ENCODE measurements at regions not wholly inside any gene's neighbourhood (a gene's known extent, or its start where the extent isn't known, plus 50 kb on each side); places are given as distances from the start of the nearest gene placed in this dataset.

DNA sequence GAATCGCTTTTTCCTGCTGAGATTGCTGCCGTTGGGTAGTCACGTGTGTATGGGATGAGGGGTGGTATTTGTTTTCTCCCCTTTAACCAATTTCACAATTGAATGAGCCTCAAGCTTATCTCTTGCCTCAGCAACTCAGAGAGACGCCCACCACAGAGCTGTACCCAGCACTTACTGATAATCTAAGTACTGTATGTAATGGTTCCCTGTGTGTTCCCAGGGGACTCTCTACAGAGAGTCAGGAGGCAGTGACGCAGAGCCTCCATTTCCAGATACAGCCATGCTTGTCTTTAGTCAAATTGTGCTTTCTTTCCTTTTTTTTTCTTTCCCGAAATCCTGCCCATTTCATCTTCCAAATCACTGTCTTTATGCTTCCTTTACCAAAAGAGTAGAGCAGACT, 1102.1 kb upstream of the KLHL29 start:
- no peaks in the 10 kb centered on the region for H3K27me3 ChIP-seq
- TF ChIP-seq, protein P1, sequence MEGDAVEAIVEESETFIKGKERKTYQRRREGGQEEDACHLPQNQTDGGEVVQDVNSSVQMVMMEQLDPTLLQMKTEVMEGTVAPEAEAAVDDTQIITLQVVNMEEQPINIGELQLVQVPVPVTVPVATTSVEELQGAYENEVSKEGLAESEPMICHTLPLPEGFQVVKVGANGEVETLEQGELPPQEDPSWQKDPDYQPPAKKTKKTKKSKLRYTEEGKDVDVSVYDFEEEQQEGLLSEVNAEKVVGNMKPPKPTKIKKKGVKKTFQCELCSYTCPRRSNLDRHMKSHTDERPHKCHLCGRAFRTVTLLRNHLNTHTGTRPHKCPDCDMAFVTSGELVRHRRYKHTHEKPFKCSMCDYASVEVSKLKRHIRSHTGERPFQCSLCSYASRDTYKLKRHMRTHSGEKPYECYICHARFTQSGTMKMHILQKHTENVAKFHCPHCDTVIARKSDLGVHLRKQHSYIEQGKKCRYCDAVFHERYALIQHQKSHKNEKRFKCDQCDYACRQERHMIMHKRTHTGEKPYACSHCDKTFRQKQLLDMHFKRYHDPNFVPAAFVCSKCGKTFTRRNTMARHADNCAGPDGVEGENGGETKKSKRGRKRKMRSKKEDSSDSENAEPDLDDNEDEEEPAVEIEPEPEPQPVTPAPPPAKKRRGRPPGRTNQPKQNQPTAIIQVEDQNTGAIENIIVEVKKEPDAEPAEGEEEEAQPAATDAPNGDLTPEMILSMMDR (IDR thresholded peaks at IDR 0.05), result no peak
- no peak for TF ChIP-seq POLR2A (IDR thresholded peaks at IDR 0.05)
- H3K27ac ChIP-seq, result no peak overlapping the region
- no peak for DNase-seq
- intact Hi-C loops (cut with DNase I; ENCODE audit: low total_unique reads), result no loop called here
- H3K36me3 ChIP-seq (ENCODE audit: low read depth, missing control alignments), result no peaks in the 10 kb centered on the region
- H3K4me3 ChIP-seq, result no peak overlapping the region
- H3K9me3 ChIP-seq, result no peaks in the 10 kb centered on the region
- H3K4me1 ChIP-seq, result no peaks in the 10 kb centered on the region
- WGBS, 2 donors, result 46 to 47% methylated on average over 6 of the region's 6 CpGs

DNA sequence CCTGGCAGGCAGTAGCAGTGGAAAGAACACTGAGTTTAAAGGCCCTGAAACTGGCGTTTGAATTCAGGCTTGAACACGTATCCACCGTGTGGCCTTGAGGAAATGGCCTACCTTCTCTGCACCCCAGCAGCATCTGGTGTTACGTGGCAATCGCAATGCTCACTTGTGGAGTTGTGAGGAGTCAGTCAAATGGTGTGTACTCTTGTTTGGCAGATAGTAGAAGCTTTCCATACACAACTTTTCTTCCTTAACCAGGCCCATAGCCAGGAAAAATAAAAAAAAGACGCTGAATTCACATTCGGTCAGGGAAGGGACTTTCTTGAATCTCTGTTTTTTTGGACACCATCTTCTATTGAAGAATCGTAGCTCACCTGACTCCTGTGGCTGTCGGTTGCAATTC, 1101.5 kb upstream of the KLHL29 start:
- H3K27me3 ChIP-seq, result no peaks in the 10 kb centered on the region
- DNase-seq, result no peak
- no peak overlapping the region for H3K27ac ChIP-seq
- no peaks in the 10 kb centered on the region for H3K36me3 ChIP-seq (ENCODE audit: low read depth, missing control alignments)
- no peak for TF ChIP-seq POLR2A (IDR thresholded peaks at IDR 0.05)
- TF ChIP-seq, protein P1 (IDR thresholded peaks at IDR 0.05), result no peak
- 49 to 67% methylated on average over 9 of the region's 9 CpGs for WGBS, 2 donors
- no peaks in the 10 kb centered on the region for H3K4me1 ChIP-seq
- no peaks in the 10 kb centered on the region for H3K9me3 ChIP-seq
- intact Hi-C loops (cut with DNase I; ENCODE audit: low total_unique reads), result no loop called here
- H3K4me3 ChIP-seq, result no peak overlapping the region

GRCh38 chr2:22290302-22290701, 1094.7 kb upstream of the KLHL29 start:
- intact Hi-C loops (cut with DNase I; ENCODE audit: low total_unique reads), result no loop called here
- Histone ChIP-seq H3K4me3 (no peak overlapping the region), H3K27ac (no peak overlapping the region), H3K9me3 (no peaks in the 10 kb centered on the region), H3K27me3 (no peaks in the 10 kb centered on the region), H3K4me1 (no peaks in the 10 kb centered on the region), H3K36me3 (ENCODE audit: low read depth, missing control alignments) (no peaks in the 10 kb centered on the region)
- no peak for DNase-seq
- 84 to 95% methylated on average over 1 of the region's 1 CpG for WGBS, 2 donors
- TF ChIP-seq, protein P1 (IDR thresholded peaks at IDR 0.05), result no peak
- TF ChIP-seq POLR2A (IDR thresholded peaks at IDR 0.05), result no peak

- no peaks in the 10 kb centered on the region for H3K36me3 ChIP-seq (ENCODE audit: low read depth, missing control alignments)
- H3K4me3 ChIP-seq, result no peak overlapping the region
- WGBS, 2 donors, result 74 to 84% methylated on average over 4 of the region's 4 CpGs
- H3K4me1 ChIP-seq, result no peaks in the 10 kb centered on the region
- intact Hi-C loops (cut with DNase I; ENCODE audit: low total_unique reads), result no loop called here
- TF ChIP-seq, protein P1 (IDR thresholded peaks at IDR 0.05), result no peak
- no peak for TF ChIP-seq POLR2A (IDR thresholded peaks at IDR 0.05)
- DNase-seq, result no peak
- H3K27ac ChIP-seq, result no peak overlapping the region
- no peaks in the 10 kb centered on the region for H3K27me3 ChIP-seq
- H3K9me3 ChIP-seq, result no peaks in the 10 kb centered on the region
These were observed 1094.0 kb upstream of the KLHL29 start for GRCh38 chr2:22290909-22291473.

DNA sequence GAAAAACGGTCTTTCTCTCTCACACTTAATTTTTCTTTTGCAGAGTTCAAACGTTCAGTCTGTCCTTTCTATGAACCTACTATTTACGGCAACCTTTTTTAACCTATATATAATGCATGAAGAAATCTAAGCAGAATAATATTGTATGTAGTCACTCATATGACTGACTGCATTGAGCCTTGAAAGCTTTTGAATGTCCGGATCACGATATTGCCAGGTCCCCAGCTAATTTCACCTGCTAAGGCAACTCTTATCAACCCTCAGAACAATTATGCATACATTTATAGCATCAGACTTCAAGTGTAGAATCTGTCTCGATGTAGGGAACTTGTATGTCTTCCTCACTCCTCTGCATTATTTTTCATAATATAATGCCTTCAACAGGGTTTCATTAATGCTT, 1083.8 kb upstream of the KLHL29 start:
- H3K4me1 ChIP-seq, result no peaks in the 10 kb centered on the region
- DNase-seq, result no peak
- no peaks in the 10 kb centered on the region for H3K36me3 ChIP-seq (ENCODE audit: low read depth, missing control alignments)
- TF ChIP-seq, protein P1 (IDR thresholded peaks at IDR 0.05), result no peak
- TF ChIP-seq POLR2A (IDR thresholded peaks at IDR 0.05), result no peak
- no peaks in the 10 kb centered on the region for H3K9me3 ChIP-seq
- 84 to 86% methylated on average over 6 of the region's 6 CpGs for WGBS, 2 donors
- H3K4me3 ChIP-seq, result no peak overlapping the region
- no peak overlapping the region for H3K27ac ChIP-seq
- intact Hi-C loops (cut with DNase I; ENCODE audit: low total_unique reads), result no loop called here
- no peaks in the 10 kb centered on the region for H3K27me3 ChIP-seq

All from testis (tissue), 2 donors.